ENCODE measurements at regions not wholly inside any gene's neighbourhood (a gene's known extent, or its start where the extent isn't known, plus 50 kb on each side); places are given as distances from the start of the nearest gene placed in this dataset.
"Not testable (repeated sequence)": the region's sequence is repeated elsewhere in the genome, so short reads cannot be mapped to it uniquely, and the experiment has no call there.

DNA sequence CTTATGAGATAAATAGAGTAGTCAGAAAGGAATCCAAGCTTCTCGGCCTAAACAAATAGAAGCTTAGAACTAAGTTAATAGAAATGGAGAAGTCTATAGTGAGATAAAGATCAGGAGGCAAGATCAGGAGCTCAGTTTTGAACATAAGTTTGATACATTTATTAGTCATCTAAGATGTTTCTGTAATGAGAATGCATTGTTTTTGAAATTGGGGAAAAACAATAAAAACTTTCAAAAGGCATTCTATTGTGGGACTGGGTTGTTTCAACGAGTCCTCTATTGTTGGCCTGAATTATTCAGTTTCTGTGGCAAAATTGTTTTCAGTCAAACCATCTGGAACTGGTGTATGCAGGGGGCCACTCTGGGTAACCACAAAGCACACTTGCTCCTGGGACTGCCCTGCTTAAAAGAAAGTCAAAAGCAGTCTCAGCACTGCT lies 181.0 kb upstream of the CLINT1 start:
- DNase-seq: no peak

- no peak for DNase-seq
Observed at GRCh38 chr5:158039441-158039840, 180.5 kb upstream of the CLINT1 start.

- not testable (repeated sequence) for DNase-seq
Observed at GRCh38 chr5:158036983-158037595, 178.1 kb upstream of the CLINT1 start.

DNA sequence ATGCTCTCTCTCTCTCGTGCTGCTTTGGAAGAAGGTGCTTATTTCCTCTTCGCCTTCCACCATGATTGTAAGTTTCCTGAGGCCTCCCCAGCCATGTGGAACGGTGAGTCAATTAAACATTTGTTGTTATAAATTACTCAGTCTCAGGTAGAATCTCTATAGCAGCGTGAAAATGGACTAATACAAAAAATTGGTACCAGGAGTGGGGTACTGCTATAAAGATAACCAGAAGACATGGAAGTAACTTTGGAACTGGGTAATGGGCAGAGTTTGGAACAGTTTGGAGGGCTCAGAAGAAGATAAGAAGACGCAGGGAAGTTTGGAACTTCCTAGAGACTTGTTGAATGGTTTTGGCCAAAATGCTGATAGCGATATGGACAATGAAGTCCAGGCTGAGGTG lies 175.6 kb upstream of the CLINT1 start:
- DNase-seq: not testable (repeated sequence)

GRCh38 chr5:158033724-158034123 lies 174.8 kb upstream of the CLINT1 start:
- no peak for DNase-seq

DNA sequence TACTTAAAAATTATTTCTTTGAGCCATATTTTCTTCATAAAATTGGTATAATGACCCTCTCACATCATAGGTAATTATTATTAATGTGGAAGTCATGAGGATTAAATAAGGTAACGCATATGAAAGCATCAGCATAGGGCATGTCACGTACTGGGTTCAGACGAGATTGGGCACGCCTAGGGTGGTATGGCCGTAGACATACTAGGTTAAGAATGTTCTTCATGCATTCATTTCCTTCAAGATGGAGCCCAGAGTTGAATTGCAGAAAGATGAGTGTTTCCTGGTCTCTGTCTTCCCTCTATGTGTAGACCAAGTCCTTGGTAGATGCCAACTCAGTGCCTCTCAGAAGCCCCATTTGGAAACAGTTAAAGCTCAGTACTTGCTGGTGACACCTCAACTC lies 174.1 kb upstream of the CLINT1 start:
- DNase-seq: no peak

DNA sequence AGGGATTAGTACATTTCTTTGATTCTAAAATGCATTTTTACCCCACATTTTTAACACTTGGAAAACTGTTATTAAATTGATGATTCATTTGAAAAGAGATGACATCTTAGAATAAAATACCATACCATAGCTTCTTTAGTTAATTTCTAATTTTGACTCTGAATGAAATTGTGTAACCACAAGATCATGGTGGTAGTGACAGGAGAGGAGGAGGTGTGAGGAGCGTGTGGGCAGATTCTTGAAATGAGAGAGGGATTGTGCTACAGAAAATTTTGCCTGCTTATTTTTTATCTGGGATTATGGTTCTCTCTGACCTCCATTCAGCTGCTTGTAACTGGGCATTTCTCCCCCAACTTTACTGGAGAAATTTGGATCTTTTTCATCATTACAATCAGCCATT lies 173.3 kb upstream of the CLINT1 start:
- no peak for DNase-seq

DNA sequence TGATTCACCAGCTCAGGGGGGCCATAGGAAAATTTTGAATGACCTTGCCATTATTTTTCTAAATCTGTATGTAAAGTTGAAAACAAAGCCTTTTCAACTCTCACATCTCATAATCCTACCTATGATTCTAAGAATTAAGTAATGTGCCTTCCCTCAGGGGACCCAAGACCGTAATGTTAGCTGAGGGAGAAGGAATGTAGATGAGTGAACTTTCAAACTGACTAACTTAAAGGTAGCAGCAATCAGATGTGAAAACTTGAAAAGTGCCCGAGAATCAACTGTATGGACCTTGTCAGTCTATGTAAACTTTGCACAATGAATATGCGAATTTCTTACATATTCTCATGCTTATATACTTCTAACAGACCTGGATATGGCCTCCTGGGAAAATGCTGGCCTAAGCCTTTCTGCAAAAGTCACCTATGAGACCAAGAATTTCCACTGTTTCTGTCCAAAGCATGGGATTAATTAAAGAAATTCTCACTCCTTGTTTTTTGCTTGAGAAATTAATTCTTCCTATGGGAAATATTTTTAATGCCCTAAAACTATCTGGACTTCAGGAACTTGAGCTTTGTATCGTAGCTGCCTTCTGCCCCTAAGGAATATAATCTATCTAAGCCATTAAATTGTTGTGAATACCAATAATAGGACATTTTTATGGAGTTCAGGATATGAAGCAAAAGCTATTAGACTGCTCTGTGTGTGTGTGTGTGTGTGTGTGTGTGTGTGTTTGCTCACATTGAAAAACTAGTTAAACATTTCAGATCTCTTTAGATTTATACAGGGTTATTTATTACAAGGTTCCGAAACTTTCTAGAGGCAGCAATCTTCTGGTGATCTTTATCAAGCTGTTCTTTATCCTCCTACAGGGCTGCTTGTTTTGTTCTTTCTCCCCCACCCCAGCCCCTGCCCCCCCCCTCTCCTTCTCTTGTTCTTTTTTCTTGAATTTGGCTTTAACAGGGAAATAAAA lies 169.1 kb upstream of the CLINT1 start:
- no peak for DNase-seq

- DNase-seq: no peak
Observed at GRCh38 chr5:158026304-158027031, 167.5 kb upstream of the CLINT1 start.

- DNase-seq: no peak
Observed at GRCh38 chr5:158023266-158023665, 164.3 kb upstream of the CLINT1 start.

DNA sequence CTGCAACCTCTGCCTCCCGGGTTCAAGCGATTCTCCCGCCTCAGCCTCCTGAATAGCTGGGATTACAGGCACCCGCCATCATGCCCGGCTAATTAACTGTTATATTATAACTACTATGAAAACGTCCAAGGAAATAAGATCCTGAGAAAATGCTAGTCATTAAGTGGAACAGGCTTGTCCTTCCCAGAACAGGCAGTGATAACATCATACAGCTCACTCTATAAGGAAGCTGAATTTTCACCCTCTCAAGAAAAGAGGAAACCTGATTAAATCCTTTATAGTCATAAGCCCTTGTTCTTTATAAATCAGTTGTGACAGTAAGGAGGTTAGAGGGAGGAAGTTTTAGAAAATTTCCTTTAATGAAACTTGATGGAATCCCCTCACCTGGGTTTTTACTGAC lies 163.9 kb upstream of the CLINT1 start:
- DNase-seq: no peak

GRCh38 chr5:158022393-158022792 lies 163.4 kb upstream of the CLINT1 start:
- DNase-seq: no peak

GRCh38 chr5:158020555-158021418 lies 161.8 kb upstream of the CLINT1 start:
- no peak for DNase-seq

GRCh38 chr5:158017469-158017868 lies 158.5 kb upstream of the CLINT1 start:
- no peak for DNase-seq

- no peak for DNase-seq
Observed at GRCh38 chr5:158014372-158014771, 155.4 kb upstream of the CLINT1 start.

- DNase-seq: no peak
Observed at GRCh38 chr5:158013939-158014338, 155.0 kb upstream of the CLINT1 start.

GRCh38 chr5:158013303-158013702 lies 154.4 kb upstream of the CLINT1 start:
- DNase-seq: no peak

DNA sequence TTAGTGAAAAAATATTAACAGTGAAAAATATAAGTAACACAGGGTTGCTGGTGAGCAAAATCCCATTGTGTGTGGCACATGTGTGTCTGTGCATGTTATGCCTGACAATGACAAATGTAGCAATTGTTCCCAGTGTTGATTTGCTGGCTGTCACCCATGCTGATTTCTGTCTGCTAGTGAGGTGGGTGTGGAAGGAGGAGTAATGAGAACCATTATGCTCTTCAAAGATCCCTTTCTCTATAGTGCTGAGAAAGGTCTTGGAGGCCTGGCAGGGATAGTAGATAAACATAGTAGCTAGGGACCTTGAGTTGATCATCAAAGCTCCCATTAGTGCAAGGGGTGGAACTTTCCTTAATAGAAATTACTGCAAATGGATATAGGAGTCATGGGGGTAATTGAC lies 152.5 kb upstream of the CLINT1 start:
- no peak for DNase-seq

DNA sequence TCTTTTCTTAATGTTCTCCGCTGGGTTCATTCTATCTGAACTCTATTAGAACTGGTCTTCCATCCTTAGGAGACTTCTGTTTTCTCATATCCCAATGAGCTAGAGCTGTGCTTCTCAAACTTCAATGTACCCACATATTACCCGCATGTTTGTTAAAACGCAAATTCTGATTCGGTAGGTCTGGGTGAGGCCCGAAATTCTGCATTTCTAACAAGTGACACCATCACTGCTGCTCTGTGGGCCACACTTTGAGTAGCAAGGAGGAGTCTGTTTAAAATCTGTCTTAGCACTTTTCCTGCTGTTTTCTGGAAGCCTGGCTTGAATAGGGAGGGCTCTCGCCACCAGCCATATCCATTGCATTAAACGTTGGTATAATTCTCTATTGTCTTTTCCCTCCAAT lies 151.9 kb upstream of the CLINT1 start:
- DNase-seq: no peak

- no peak for DNase-seq
Observed at GRCh38 chr5:158007336-158007735, 148.4 kb upstream of the CLINT1 start.

DNA sequence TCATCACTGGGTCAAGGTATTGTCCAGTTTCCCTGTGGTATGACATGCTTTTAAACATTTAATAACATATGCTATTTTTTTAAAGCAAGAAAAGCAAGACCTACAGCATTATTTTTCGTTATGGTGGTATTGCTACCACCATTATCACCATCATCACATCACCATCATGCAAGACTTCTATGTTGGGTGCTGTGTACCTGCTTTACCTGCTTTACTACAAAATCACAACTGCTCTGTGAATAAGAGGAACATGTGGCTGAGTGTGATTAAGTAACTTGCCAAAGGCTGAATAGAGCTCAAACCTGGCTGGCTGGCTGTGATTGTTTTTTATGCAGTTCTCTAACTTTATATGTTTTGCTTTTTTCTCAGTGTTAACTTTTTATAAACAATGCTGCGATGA lies 140.8 kb upstream of the CLINT1 start:
- DNase-seq: no peak

DNA sequence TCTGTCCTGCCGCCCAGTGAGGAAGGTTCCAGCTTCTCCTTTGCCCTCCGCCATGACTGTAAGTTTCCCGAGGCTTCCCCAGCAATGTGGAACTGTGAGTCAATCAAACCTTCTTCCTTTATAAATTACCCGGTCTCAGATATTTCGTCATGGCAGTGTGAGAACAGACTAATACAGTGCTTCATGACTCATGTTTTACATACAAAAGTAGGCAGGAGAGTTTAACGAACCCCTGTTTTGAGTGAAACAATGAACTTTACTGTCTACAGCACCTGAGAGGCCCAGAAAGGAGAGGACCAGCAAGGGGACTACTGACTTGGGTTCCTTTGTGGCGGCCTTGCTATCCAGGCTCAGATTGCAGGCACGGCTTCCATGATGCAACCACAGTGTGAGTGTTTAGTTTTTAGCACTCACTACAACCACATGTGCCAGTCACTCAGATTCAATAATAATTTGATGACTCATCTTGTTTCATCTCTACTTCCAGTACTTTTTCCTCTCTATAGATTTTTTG lies 139.1 kb upstream of the CLINT1 start:
- DNase-seq: no peak
